ENCODE measurements at regions not wholly inside any gene's neighbourhood (a gene's known extent, or its start where the extent isn't known, plus 50 kb on each side); places are given as distances from the start of the nearest gene placed in this dataset.
"Not testable (repeated sequence)": the region's sequence is repeated elsewhere in the genome, so short reads cannot be mapped to it uniquely, and the experiment has no call there.

GRCh38 chr7:3159445-3159844, 115.8 kb upstream of the CARD11 start:
- 71% methylated on average over 3 of the region's 3 CpGs for WGBS (ENCODE audit: missing lambda C conversion rate)
- Histone ChIP-seq H3K4me2 (no peak overlapping the region), H3K4me3 (no peak overlapping the region), H3K9me3 (no peaks in the 10 kb centered on the region), H3K4me1 (no peaks in the 10 kb centered on the region), H3K27ac (no peak overlapping the region)
- ATAC-seq (no peak), DNase-seq (ENCODE audit: low read depth in 1 of 2, low spot score in 1 of 2) (no peak), FAIRE-seq (no peak)
- TF ChIP-seq RNF2 (IDR thresholded peaks at IDR 0.05; ENCODE audit: borderline replicate concordance, low read depth) (no peak), JUNB (IDR thresholded peaks at IDR 0.05) (no peak), EHMT2 (IDR thresholded peaks at IDR 0.05; ENCODE audit: low read depth) (no peak), SREBF2 (IDR thresholded peaks at IDR 0.05) (no peak), POLR2AphosphoS2 (conservative IDR thresholded peaks at IDR 0.05; ENCODE audit: low read length) (no peak), MAX (IDR thresholded peaks at IDR 0.05) (no peak), ELK1 (IDR thresholded peaks at IDR 0.05; ENCODE audit: low read depth, low read length) (no peak), E2F6 (IDR thresholded peaks at IDR 0.05; ENCODE audit: borderline replicate concordance, low read depth) (no peak), CBX8 (IDR thresholded peaks at IDR 0.05) (no peak), NR3C1 (IDR thresholded peaks at IDR 0.05) (no peak), HOXB13 (CRISPR knock-in tag; IDR thresholded peaks at IDR 0.05; ENCODE audit: low read depth) (no peak), BHLHE40 (IDR thresholded peaks at IDR 0.05; ENCODE audit: low read depth, low read length) (no peak), REST (IDR thresholded peaks at IDR 0.05) (no peak), HES2 (IDR thresholded peaks at IDR 0.05) (no peak), NFE2L2 (conservative IDR thresholded peaks at IDR 0.05; ENCODE audit: low read length) (no peak), ZSCAN20 (CRISPR knock-in tag; IDR thresholded peaks at IDR 0.05) (no peak)
- CTCF ChIA-PET: interaction anchor here (0.9 to 1.1 kb wide), 2 partner anchors 225 to 294 kb away, joined by 3 read pairs; no protein-coding TSS in a partner anchor
- POLR2A ChIA-PET: interaction anchor here (0.7 kb wide), 1 partner anchor 1473 kb away, joined by 3 read pairs; no protein-coding TSS in a partner anchor

- H3K27ac ChIP-seq; ATAC-seq; H3K4me2 ChIP-seq; H3K4me3 ChIP-seq; FAIRE-seq; H3K4me1 ChIP-seq; H3K9me3 ChIP-seq; DNase-seq (ENCODE audit: low read depth in 1 of 2, low spot score in 1 of 2); POLR2A ChIA-PET: not testable (repeated sequence)
- 52% methylated on average over 5 of the region's 5 CpGs for WGBS (ENCODE audit: missing lambda C conversion rate)
- CTCF ChIA-PET: interaction anchor here (0.9 to 1.7 kb wide), 3 partner anchors 226 to 295 kb away, joined by 3 to 8 read pairs (median 7); no protein-coding TSS in a partner anchor
Observed at GRCh38 chr7:3159926-3160325, 116.3 kb upstream of the CARD11 start.

GRCh38 chr7:3162289-3162688, 118.6 kb upstream of the CARD11 start:
- Histone ChIP-seq H3K4me1 (no peaks in the 10 kb centered on the region), H3K4me2 (no peak overlapping the region), H3K4me3 (no peak overlapping the region), H3K9me3 (no peaks in the 10 kb centered on the region), H3K27ac (no peak overlapping the region)
- FAIRE-seq (no peak), DNase-seq (ENCODE audit: low read depth in 1 of 2, low spot score in 1 of 2) (no peak), ATAC-seq (no peak)
- 15% methylated on average over 2 of the region's 2 CpGs for WGBS (ENCODE audit: missing lambda C conversion rate)
- POLR2A ChIA-PET: no interaction called here
- CTCF ChIA-PET: interaction anchor here (0.5 to 1.0 kb wide), 2 partner anchors 50 to 297 kb away, joined by 3 read pairs; no protein-coding TSS in a partner anchor
- TF ChIP-seq RAD21 (conservative IDR thresholded peaks at IDR 0.05 in 1 of 2, IDR thresholded peaks at IDR 0.05 in 1 of 2): 0 out of 5 replicates have a peak, but pooled peaks of 1 of the 2 experiments have one; percentile 25
- TF ChIP-seq CTCF (IDR thresholded peaks at IDR 0.05): no peak

GRCh38 chr7:3162798-3163197, 119.1 kb upstream of the CARD11 start:
- POLR2A ChIA-PET; H3K4me3 ChIP-seq; H3K4me2 ChIP-seq; DNase-seq (ENCODE audit: low read depth in 1 of 2, low spot score in 1 of 2); H3K9me3 ChIP-seq; H3K4me1 ChIP-seq; ATAC-seq; FAIRE-seq; H3K27ac ChIP-seq: not testable (repeated sequence)
- CTCF ChIA-PET: interaction anchor here (1.0 kb wide), 1 partner anchor 297 kb away, joined by 3 read pairs; no protein-coding TSS in a partner anchor
- WGBS (ENCODE audit: missing lambda C conversion rate): 64% methylated on average over 4 of the region's 4 CpGs

Data from A549 (cell line).